ENCODE measurements at regions not wholly inside any gene's neighbourhood (a gene's known extent, or its start where the extent isn't known, plus 50 kb on each side); places are given as distances from the start of the nearest gene placed in this dataset.
"Not testable (repeated sequence)": the region's sequence is repeated elsewhere in the genome, so short reads cannot be mapped to it uniquely, and the experiment has no call there.

DNA sequence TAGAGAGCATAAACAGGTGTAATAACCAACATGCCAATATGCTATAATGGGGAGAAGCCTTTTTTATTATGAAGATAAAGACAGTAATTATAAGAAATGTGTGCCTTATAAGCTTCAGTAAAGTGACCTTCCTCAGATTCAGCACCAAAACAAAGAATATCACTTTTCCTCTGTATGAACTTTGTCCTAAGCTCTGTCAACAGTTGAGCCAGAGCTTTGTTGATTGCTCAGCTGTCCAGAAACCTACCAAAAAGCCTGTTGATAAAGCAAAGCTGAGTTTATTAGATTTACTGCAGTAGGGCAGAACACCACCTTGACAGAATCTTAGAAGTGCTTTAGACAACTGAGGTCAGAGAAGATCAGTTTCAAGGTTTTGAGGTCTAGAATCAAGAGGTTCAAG, 635.3 kb downstream of the EDEM1 start:
- DNase-seq (ENCODE audit: low spot score), result no peak

DNA sequence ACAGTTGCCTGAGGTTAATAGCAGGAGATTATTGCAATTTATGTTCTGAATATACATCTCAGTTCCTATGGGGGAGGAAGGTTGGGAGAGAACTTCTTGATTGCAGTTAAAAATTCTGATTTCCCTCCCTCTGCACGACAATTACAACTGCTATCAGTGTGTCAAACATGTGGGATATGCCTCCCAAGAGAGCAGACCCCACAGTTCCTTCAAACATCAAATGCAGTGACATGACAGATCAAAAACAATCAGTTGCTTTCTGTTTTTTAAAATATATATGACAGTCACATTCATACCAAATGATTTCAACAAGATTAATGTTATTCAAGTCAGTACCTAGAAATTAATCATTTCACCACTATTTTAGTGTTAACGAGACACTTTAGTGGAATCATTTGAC, 639.0 kb downstream of the EDEM1 start:
- DNase-seq (ENCODE audit: low spot score), result no peak

- no peak for DNase-seq (ENCODE audit: low spot score)
Observed at GRCh38 chr3:5828251-5828650, 640.7 kb downstream of the EDEM1 start.

DNA sequence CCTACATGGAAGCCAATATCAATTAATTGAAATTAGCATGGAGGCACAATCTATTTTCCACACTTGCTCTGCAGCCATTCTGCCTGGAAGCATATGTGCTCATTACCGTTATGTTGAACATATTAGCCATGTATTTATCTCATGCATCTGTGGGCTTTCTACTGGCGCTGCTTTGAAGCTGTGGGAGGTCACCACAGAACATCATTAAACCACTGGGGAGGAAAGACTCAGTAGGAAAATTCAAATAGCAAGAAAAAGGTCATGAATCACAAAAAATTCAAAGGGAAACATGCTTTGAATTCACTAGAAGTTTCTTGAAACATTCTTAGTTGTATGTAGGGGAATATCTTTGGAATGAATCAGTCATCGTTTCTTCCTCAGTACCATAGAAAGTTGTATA, 652.5 kb downstream of the EDEM1 start:
- DNase-seq (ENCODE audit: low spot score), result no peak

GRCh38 chr3:5841599-5841998, 654.1 kb downstream of the EDEM1 start:
- no peak for DNase-seq (ENCODE audit: low spot score)

DNA sequence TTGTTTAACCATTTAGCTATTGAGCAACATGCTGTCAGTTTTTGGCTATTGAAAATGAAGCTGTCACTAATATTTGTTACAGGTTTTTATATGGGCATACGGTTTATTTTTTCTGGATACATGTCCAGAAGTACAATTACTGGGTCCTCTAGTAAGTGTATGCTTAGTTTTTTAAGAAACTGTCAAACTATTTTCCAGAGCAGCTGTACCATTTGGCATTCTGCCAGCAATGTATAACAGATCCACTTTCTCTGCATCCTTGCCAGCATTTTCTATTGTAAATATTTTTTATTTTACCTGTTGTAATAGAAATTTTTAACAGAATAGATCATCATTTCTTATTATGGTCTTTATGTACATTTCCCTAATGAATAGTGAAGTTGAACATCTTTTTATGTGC, 658.8 kb downstream of the EDEM1 start:
- no peak for DNase-seq (ENCODE audit: low spot score)

DNA sequence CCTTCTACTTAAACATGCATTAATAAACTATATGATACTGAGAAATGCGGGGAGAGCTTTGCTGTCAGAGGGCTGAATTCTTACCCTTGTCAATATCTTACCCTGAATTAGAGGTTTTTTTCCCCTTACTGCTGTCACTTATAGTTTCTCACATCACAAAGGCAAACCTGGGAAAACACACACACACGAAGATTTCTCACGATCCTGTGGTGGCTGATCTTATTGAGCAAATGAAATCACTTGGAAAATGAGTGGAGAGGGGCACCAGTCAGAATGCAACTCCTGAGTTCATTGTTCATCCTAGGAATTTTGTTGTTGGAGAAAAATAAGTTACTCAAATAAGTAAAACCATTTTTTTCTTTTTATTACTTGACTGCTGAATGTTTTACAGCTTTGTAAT, 673.6 kb downstream of the EDEM1 start:
- DNase-seq (ENCODE audit: low spot score), result no peak

GRCh38 chr3:5874931-5875341, 687.4 kb downstream of the EDEM1 start:
- DNase-seq (ENCODE audit: low spot score), result no peak

DNA sequence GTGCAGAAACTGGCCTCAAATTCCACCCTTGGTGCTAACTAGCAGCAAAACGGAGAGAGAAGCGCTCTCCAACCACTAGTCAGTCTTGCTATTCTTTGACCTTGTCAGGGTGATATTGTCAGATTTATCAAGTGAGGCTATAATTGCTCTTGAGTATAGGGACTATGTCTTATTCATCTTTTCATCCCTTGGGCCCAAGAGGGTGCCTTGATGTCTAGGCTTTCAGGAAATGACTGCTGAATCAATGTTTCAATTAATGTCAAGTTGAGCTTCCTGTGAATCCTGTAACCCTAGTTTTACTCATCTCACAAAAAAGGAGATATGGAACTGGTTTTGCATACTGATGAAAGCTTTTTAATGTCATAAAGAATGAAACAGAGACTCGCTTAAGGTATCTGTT, 701.3 kb downstream of the EDEM1 start:
- DNase-seq (ENCODE audit: low spot score), result no peak

DNA sequence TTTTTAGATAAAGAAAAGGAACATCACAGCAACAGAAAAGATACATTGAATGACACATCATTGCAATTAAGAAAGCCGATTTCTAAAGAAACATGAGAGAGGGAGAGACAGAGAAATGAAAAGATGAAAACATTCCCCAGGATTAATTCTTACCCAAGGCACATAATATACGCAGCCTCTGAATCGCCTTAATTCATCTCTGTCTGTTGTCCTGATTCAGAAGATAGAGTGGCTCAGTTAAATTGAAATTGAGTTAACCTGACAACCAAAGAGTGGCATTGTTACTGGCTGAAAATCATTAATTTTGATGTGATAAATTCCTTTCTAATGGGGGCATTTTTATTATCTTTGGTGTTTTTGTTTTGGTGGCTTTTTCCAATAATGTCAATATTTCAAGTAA, 701.9 kb downstream of the EDEM1 start:
- DNase-seq (ENCODE audit: low spot score), result no peak

- DNase-seq (ENCODE audit: low spot score), result no peak
Observed at GRCh38 chr3:5891711-5892110, 704.2 kb downstream of the EDEM1 start.

DNA sequence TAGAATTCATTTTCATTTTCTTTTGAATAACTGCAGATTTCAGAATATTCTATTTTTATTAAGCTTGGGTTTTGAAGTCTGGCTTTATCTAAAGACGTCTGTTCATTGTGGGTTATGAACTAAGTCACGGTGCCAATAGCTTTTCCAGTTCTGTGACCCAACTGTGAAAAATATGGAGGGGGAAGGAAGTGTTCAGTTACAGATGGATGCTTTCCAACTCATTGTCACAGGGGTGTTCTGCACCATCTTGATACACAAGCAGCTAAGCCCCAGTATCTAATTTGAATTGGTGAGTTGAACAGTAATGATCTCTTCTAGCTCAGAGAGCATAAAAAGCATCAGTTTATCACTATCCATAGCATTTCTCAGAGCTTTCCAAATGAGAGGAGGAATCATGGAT, 710.6 kb downstream of the EDEM1 start:
- no peak for DNase-seq (ENCODE audit: low spot score)

DNA sequence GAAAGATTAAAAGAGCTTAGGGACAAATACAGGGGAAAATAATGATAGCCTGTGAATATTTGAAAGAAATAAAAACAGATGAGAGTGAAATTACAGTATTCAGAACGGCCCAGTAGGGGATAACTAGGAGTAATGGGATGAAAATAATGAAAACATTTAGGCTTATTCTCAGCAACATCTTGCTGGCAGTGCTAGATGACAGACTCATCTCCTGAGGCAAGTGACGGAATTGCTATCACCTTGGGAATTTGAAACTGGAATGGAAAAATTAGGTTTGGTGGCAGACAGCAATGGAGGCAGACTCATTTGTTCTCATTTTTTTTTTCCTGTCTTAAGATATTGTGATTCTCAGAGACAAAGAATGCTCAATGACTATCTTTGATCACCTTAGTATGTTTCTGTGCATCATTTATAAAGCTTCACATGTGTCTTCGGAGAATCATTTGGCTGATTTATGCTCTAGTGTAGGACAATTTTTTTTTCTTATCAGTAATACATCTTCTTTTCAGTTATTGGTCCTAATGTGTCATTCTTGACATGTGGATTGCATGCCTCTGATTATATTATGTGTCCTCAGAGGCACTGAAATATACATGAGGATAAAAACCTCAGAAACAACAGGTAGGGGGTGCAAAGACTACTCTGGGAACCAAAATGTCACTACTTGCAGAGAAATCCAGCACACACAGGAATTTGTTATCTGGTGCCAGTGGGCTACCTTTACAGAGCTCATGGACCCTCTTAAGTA, 711.7 kb downstream of the EDEM1 start:
- DNase-seq (ENCODE audit: low spot score), result no peak

- DNase-seq (ENCODE audit: low spot score), result no peak
Observed at GRCh38 chr3:5917932-5918331, 730.4 kb downstream of the EDEM1 start.

DNA sequence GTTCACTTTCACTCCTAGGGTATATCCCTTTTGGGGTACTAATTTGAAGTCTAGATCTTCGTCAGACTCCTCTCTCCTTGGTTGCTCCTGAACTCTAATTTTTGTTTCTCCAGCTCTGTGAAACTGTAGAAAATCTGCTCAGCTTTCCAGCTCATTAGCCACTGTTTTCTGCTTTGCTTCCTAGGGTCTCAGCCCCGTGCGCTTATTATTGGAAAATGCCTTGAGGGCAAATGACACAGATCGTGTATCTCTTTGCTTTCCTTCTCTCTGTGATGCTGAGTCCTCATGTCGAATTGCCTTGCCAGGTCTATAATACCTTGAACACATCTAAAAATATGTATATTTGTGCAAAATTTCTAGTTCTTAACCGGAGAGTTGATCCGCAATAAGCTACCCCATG, 731.1 kb downstream of the EDEM1 start:
- DNase-seq (ENCODE audit: low spot score), result no peak

DNA sequence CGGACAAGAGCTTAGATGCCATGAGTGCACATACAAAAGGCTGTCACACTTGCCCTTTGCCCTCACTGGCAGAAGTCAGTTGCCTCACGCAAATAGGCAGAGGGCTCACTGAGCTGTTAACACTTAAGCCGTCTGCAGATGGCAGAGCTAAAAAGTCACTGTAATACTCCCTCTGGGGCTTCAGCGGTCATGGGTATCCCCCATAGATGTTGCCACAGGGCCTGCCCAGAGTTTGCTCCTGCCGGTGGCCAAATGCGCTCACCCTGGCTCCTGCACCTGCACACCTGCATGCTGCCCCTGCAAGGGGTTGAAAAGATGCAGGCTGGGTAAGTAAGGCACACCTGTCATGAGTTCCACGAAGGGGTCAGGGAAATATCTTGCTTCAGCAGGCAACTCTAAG, 741.5 kb downstream of the EDEM1 start:
- no peak for DNase-seq (ENCODE audit: low spot score)

GRCh38 chr3:5944061-5944460, 756.6 kb downstream of the EDEM1 start:
- not testable (repeated sequence) for DNase-seq (ENCODE audit: low spot score)

DNA sequence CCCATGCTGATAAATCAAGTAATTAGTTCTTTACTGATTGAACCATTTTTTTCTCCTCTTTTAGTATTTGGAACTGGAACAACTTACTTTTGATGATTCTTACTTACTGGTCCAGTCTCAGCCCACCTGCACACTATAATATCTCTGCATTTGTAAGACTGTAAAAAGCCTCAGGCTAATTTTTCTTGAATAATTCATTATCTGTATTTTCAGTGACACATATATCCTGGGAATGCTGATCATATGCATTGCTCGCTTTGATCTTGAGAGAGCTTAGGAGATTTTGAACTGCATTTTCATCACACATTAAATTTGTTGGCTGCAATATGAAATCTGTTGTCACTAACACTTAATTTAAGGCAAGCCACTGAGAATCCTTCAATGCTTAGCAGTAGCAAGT, 760.6 kb downstream of the EDEM1 start:
- no peak for DNase-seq (ENCODE audit: low spot score)

- DNase-seq (ENCODE audit: low spot score), result no peak
Observed at GRCh38 chr3:5951026-5951425, 763.5 kb downstream of the EDEM1 start.

DNA sequence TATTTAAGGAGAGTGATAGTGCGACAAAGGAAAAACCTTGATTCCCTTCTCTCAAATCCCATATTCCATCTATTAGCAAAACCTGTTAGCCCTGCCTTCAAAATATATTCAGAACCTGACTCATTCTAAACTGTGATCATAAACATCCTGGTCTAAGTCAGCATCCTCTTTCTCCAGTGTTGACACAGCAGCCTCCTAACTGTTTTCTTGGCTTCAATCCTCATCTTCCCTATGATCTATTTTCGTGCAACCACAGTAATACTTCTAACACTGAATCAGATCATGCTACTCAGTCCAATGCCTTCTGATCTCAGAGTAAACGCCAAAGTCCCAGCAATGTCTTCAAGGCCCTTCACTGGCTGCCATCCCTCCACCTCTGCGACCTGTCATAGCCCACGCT, 785.1 kb downstream of the EDEM1 start:
- no peak for DNase-seq (ENCODE audit: low spot score)

GRCh38 chr3:5974630-5975322, 787.3 kb downstream of the EDEM1 start:
- DNase-seq (ENCODE audit: low spot score), result no peak

DNA sequence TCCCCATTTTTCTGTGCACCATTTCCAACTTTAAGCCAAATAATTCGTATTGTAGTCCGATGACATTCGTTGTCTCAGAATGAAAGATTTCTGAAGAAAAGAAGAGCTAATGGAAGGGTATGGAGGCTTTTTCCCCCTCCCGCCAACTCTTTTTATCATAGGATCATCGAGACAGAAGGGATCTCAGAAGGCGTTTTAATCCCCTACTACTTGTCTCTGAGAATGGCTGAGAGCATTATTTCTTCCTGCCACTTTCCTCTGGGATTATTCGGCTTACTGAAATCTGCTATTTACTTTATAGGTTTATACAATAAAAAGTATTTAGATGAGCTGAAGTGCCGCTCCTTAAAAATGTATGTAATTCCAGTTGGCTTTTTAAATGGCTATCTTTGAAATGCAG, 789.8 kb downstream of the EDEM1 start:
- no peak for DNase-seq (ENCODE audit: low spot score)

- DNase-seq (ENCODE audit: low spot score), result no peak
Observed at GRCh38 chr3:5980475-5980874, 793.0 kb downstream of the EDEM1 start.

GRCh38 chr3:5994651-5995050, 807.1 kb downstream of the EDEM1 start:
- DNase-seq (ENCODE audit: low spot score), result no peak
